Right lobe of liver (tissue), 6 donors: ENCODE measurements at regions not wholly inside any gene's neighbourhood (a gene's known extent, or its start where the extent isn't known, plus 50 kb on each side); places are given as distances from the start of the nearest gene placed in this dataset.

ENCODE experiments used
- ATAC-seq, 4 donors: fragments of 200-7000 bp; cut with Tn5 transposase; one replicate each; pipeline ENCODE4 v1.9.1; 2020; ENCODE audit warnings: mild to moderate bottlenecking in 4 of 4, moderate library complexity in 4 of 4
- DNase-seq, 3 donors: peaks; one replicate each; pipeline ENCODE4 v3.0.0-alpha.2; 2020
- H3K27ac ChIP-seq, 3 donors: fragments of 200-600 bp; one replicate each; pipeline ENCODE4 v1.8.0; 2022
- H3K27me3 ChIP-seq, 2 donors: fragments of 200-600 bp; one replicate each; pipeline ENCODE4 v1.8.0; 2022
- H3K36me3 ChIP-seq, 4 donors: fragments of 200-600 bp; sonication (generic) in 1 of 4; one replicate each; pipeline versions ENCODE4 v1.5.1 to v1.8.0; 2017 to 2022; ENCODE audit warnings: control low read depth in 1 of 4
- H3K4me1 ChIP-seq, 4 donors: fragments of 200-600 bp; sonication (generic) in 1 of 4; one replicate each; pipeline versions ENCODE4 v1.5.1 to v1.8.0; 2017 to 2022; ENCODE audit warnings: control low read depth in 1 of 4
- H3K4me3 ChIP-seq, 3 donors: fragments of 200-600 bp; one replicate each; pipeline ENCODE4 v1.8.0; 2022
- H3K9me3 ChIP-seq, 4 donors: fragments of 200-600 bp; sonication (generic) in 1 of 4; one replicate each; pipeline versions ENCODE4 v1.5.1 to v1.8.0; 2017 to 2022; ENCODE audit warnings: control low read depth in 1 of 4
- POLR2A ChIP-seq: fragments of 450-650 bp; IDR thresholded peaks from one replicate; pipeline ENCODE4 v1.6.1; 2017; ENCODE audit warnings: antibody characterized with exemption, mild to moderate bottlenecking
- WGBS: methylation state at CpG from one replicate; pipeline ENCODE4 v1.1.6; 2018; ENCODE audit warnings: low coverage, low lambda C conversion rate; ENCODE audit not compliant: insufficient coverage; ENCODE audit errors: missing lambda C conversion rate; 5-methylcytosine and 5-hydroxymethylcytosine counted together
- intact Hi-C, 2 donors: fragments of 100-400 bp; cut with DNase I; formaldehyde crosslinking; loops; one replicate each; pipeline versions ENCODE4 v1.11.2 to v1.14.1; 2022
- TF ChIP-seq, protein P1 (sequence below), 4 donors: fragments of 200-600 bp in 3 of 4; fragments of 450-650 bp in 1 of 4; IDR thresholded peaks; one replicate each; pipeline versions ENCODE4 v1.5.1 to v1.8.0; 2016 to 2022; ENCODE audit warnings: antibody characterized with exemption in 4 of 4, mild to moderate bottlenecking in 2 of 4
- donor health status: DM: no; HTN: yes; CAD: no.
- donor health status: DM: no; HTN: no; CAD: no.
- donor health status: DM: no; HTN: no; CAD: no.
- donor health status: DM: no; HTN: yes; CAD: no.
- donor health status: DM: no; HTN: yes; CAD: no.

DNA sequence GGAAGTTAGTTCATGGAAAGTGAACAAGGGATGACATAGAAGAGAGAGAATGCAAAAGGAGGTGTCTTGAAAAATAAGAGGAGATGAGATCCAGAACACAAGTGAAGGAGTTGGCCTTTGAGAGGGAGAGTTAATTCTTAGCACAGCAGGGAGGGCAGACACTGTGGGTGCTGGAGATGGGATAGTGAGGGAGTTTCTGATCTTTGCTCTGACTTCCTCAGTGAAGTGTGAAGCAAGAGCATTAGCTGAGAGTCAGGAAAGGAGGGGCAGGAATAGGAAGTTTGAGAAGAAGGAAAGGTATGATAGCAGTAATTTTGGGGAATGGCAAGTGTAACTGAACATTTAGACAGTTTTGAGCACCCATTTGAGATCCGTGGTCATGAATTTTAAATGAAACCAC lies 75.8 kb upstream of the COCH start:
- intact Hi-C loops: no loop called here
- Histone ChIP-seq H3K4me1 (peaks cover 0 to 5% (median 0%) of the 10 kb centered on the region in 4 donors), H3K27me3 (no peaks in the 10 kb centered on the region), H3K27ac (no peak overlapping the region), H3K4me3 (no peak overlapping the region), H3K9me3 (no peaks in the 10 kb centered on the region), H3K36me3 (no peaks in the 10 kb centered on the region)
- ATAC-seq (no peak), DNase-seq (no peak)
- TF ChIP-seq, protein P1, sequence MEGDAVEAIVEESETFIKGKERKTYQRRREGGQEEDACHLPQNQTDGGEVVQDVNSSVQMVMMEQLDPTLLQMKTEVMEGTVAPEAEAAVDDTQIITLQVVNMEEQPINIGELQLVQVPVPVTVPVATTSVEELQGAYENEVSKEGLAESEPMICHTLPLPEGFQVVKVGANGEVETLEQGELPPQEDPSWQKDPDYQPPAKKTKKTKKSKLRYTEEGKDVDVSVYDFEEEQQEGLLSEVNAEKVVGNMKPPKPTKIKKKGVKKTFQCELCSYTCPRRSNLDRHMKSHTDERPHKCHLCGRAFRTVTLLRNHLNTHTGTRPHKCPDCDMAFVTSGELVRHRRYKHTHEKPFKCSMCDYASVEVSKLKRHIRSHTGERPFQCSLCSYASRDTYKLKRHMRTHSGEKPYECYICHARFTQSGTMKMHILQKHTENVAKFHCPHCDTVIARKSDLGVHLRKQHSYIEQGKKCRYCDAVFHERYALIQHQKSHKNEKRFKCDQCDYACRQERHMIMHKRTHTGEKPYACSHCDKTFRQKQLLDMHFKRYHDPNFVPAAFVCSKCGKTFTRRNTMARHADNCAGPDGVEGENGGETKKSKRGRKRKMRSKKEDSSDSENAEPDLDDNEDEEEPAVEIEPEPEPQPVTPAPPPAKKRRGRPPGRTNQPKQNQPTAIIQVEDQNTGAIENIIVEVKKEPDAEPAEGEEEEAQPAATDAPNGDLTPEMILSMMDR (IDR thresholded peaks at IDR 0.05): no peak
- TF ChIP-seq POLR2A: no peak
- 90% methylated on average over 1 of the region's 1 CpG for WGBS

DNA sequence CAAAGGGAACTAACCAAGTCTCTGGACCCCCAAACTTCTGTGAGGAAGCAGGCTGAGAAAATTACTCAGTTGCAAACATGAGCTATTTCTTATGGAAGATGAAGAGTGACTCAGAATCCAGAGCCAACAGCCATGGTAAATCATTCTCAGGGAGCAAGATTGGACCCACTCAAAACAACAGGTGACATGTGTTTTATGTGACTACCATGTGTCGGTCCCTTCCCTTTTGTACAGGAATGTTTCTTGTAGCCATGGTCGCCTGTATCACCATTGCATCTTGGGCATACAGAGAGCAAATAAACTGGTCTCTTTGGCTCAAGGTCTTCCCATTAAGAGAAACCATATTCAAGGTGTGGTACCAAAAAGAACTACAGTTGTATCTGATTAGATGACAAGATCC lies 75.4 kb upstream of the COCH start:
- DNase-seq: no peak
- Histone ChIP-seq H3K36me3 (no peaks in the 10 kb centered on the region), H3K9me3 (no peaks in the 10 kb centered on the region), H3K4me1 (peaks cover 0 to 7% (median 0%) of the 10 kb centered on the region in 4 donors), H3K27ac (no peak overlapping the region), H3K4me3 (no peak overlapping the region), H3K27me3 (no peaks in the 10 kb centered on the region)
- 60% methylated on average over 1 of the region's 2 CpGs for WGBS
- no peak for ATAC-seq
- intact Hi-C loops: no loop called here
- no peak for TF ChIP-seq POLR2A
- TF ChIP-seq, protein P1 (IDR thresholded peaks at IDR 0.05): no peak

DNA sequence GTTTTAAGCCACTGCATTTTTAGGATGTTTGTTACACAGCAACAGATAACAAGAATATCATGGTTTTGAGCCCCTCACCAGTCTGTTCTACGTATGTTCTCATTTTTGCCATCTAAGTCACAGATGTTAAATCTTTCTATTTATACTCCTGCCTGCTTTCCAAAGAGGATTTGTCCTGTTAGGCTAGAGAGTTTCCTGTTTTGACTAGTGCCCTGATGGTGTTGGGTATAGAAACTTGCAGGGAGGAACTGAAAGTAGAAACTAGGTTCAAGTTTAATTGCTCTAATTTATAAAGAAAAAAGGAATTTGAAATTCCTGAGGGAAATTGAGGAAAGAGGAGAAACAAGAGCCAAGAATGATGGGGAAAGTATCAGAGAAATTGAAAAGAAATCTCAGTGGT lies 74.4 kb upstream of the COCH start:
- DNase-seq (no peak), ATAC-seq (no peak)
- peaks cover 0 to 7% (median 0%) of the 10 kb centered on the region in 4 donors for H3K4me1 ChIP-seq
- H3K27ac ChIP-seq: no peak overlapping the region
- no peaks in the 10 kb centered on the region for H3K27me3 ChIP-seq
- intact Hi-C loops: no loop called here
- TF ChIP-seq, protein P1 (IDR thresholded peaks at IDR 0.05): no peak
- no peak for TF ChIP-seq POLR2A
- no peak overlapping the region for H3K4me3 ChIP-seq
- WGBS: 62% methylated on average over 1 of the region's 1 CpG
- H3K9me3 ChIP-seq: no peaks in the 10 kb centered on the region
- no peaks in the 10 kb centered on the region for H3K36me3 ChIP-seq

DNA sequence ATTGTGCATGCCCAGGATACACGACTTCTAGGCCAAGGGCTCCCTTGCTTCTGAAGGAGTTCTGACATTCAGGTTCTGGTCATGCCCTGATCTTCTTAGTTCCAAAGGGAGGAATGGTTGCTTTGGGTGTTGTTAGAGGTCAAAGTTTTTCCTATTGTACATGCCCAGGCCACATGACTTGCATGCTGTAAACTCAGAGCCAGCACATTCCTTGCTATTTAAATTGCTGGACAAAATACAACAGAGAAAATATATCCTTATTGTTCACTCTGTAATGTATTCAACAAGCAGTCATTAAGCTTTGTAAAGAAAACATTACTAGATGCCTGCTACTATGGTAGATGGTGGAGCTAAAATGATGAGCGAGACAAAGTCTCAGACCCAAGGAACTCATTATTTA lies 71.2 kb upstream of the COCH start:
- ATAC-seq: peak in 3 of 4 donors; percentile 40 to 57 (median 46)
- no peak for DNase-seq
- Histone ChIP-seq H3K4me1 (peaks cover 0 to 7% (median 0%) of the 10 kb centered on the region in 4 donors), H3K27me3 (no peaks in the 10 kb centered on the region), H3K27ac (no peak overlapping the region), H3K9me3 (no peaks in the 10 kb centered on the region), H3K36me3 (no peaks in the 10 kb centered on the region), H3K4me3 (no peak overlapping the region)
- 91% methylated on average over 1 of the region's 2 CpGs for WGBS
- TF ChIP-seq, protein P1 (IDR thresholded peaks at IDR 0.05): no peak
- no peak for TF ChIP-seq POLR2A
- intact Hi-C loops: no loop called here

DNA sequence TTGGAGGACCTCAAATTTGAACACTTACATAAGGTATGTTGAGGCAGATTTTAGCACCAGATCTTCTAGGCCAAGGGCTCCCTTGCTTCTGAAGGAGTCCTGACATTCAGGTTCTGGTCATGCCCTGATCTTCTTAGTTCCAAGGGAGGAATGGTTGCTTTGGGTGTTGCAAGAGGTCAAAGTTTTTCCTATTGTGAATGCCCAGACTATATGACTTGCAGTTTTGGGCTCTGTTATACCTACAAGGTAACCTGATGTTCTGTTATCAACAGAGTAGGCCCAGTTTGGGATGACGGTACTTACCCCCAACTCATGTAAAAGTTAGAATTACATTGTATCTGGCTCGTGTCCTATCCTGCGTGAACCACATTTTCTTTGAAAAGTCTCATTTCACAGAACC lies 69.1 kb upstream of the COCH start:
- Histone ChIP-seq H3K4me1 (peaks cover 0 to 7% (median 0%) of the 10 kb centered on the region in 4 donors), H3K4me3 (no peak overlapping the region), H3K27me3 (no peaks in the 10 kb centered on the region), H3K9me3 (no peaks in the 10 kb centered on the region), H3K27ac (no peak overlapping the region), H3K36me3 (no peaks in the 10 kb centered on the region)
- intact Hi-C loops: no loop called here
- DNase-seq (no peak), ATAC-seq (peak; percentile 29 to 87 (median 72))
- TF ChIP-seq, protein P1 (IDR thresholded peaks at IDR 0.05): no peak
- no peak for TF ChIP-seq POLR2A
- WGBS: 88% methylated on average over 3 of the region's 3 CpGs
